BE2C (cell line): ENCODE measurements at regions not wholly inside any gene's neighbourhood (a gene's known extent, or its start where the extent isn't known, plus 50 kb on each side); places are given as distances from the start of the nearest gene placed in this dataset.

ENCODE experiments used
- DNase-seq: peaks from one replicate; pipeline ENCODE4 v3.0.0-alpha.2; 2020
- H3K27me3 ChIP-seq: fragments of 250-450 bp; sonication (Bioruptor Pico); 2 replicates; pipeline ENCODE4 v1.5.1; 2020; ENCODE audit warnings: mild to moderate bottlenecking
- H3K36me3 ChIP-seq: fragments of 250-450 bp; sonication (Bioruptor Pico); 2 replicates; pipeline ENCODE4 v1.5.1; 2020; ENCODE audit warnings: mild to moderate bottlenecking
- H3K4me1 ChIP-seq: fragments of 250-450 bp; sonication (Bioruptor Pico); 2 replicates; pipeline ENCODE4 v1.5.1; 2020
- H3K4me3 ChIP-seq: 2 replicates; pipeline ENCODE4 v1.5.1; 2011; ENCODE audit warnings: low read depth, low read length
- H3K9me3 ChIP-seq: fragments of 250-450 bp; sonication (Bioruptor Pico); 2 replicates; pipeline ENCODE4 v1.5.1; 2020
- TF ChIP-seq, protein P1 (sequence below): IDR thresholded peaks from 2 replicates; pipeline ENCODE4 v1.5.1; 2012; ENCODE audit warnings: mild to moderate bottlenecking, low read depth, low read length

DNA sequence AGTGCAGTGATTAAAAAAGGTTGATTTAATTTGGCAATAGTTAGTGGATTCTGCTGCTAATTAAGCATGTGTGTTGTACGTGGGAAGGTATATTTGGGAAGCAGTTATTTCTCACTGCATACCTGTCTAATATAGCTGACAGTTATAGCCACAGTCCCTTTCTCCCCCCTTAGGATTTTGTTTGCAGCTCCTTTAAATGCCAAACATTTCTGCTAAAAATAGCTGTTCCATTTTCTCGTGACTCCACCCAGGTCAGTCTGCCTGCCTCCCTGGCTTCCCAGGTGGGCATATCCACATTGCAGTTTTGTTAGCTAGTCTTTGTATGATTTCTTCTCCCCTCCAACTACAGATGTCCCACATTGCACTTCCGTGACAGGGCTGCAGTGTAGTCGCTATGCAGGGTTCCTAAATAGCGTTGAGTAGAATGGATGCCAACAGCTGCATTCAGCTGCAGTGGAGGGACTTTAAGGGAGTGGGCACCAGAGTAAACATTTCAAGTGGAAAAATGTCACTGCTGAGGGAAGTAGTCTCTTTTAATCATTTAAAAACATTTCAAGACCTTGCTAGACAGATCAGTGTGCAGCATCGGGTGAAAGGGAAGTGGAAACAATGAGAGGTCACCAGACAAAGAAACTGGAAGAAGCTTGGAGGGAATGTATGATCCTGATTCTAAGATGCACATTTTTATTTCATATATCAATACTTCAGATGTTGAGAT, 326.3 kb downstream of the RAPGEF2 start:
- H3K36me3 ChIP-seq, result no peaks in the 10 kb centered on the region
- no peaks in the 10 kb centered on the region for H3K9me3 ChIP-seq
- no peak for DNase-seq
- H3K4me3 ChIP-seq, result no peak overlapping the region
- H3K4me1 ChIP-seq, result no peaks in the 10 kb centered on the region
- TF ChIP-seq, protein P1, sequence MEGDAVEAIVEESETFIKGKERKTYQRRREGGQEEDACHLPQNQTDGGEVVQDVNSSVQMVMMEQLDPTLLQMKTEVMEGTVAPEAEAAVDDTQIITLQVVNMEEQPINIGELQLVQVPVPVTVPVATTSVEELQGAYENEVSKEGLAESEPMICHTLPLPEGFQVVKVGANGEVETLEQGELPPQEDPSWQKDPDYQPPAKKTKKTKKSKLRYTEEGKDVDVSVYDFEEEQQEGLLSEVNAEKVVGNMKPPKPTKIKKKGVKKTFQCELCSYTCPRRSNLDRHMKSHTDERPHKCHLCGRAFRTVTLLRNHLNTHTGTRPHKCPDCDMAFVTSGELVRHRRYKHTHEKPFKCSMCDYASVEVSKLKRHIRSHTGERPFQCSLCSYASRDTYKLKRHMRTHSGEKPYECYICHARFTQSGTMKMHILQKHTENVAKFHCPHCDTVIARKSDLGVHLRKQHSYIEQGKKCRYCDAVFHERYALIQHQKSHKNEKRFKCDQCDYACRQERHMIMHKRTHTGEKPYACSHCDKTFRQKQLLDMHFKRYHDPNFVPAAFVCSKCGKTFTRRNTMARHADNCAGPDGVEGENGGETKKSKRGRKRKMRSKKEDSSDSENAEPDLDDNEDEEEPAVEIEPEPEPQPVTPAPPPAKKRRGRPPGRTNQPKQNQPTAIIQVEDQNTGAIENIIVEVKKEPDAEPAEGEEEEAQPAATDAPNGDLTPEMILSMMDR, result no peak
- H3K27me3 ChIP-seq, result no peaks in the 10 kb centered on the region

DNA sequence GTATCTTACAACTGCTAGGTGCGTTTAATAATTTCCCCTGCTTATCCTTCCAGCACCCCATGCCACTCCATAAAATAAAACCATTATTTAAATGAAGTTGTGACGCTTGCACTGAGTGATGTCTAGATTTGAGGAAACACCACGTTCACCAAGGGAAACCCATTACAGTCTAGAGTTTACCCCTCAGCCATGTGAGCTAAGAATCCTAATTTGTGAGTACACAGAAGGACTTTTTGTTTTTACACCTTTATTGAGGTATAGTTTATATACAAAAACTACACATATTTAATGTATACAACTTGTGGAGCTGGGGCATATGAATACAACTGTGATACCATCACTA, 326.8 kb downstream of the RAPGEF2 start:
- no peaks in the 10 kb centered on the region for H3K27me3 ChIP-seq

DNA sequence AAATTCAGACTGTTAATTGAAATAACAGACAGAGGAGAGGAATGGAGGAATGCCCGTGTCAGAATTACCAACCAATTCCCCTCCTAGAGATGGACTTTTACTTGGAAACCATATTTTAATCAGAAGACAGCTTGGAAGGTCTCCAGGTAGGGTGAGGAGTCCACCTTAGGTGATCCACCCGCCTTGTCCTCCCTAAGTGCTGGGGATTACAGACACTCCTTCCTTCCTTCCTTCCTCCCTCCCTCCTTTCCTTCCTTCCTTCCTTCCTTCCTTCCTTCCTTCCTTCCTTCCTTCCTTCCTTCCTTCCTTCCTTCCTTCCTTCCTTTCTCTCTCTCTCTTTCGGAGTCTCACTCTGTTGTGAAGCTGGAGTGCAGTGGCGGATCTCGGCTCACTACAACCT, 328.0 kb downstream of the RAPGEF2 start:
- TF ChIP-seq, protein P1, result no peak

More for the DNA sequence above, 326.8 kb downstream of the RAPGEF2 start:
- Histone ChIP-seq H3K4me3 (no peak overlapping the region), H3K36me3 (no peaks in the 10 kb centered on the region), H3K4me1 (no peaks in the 10 kb centered on the region), H3K9me3 (no peaks in the 10 kb centered on the region)
- TF ChIP-seq, protein P1, result no peak
- no peak for DNase-seq

DNA sequence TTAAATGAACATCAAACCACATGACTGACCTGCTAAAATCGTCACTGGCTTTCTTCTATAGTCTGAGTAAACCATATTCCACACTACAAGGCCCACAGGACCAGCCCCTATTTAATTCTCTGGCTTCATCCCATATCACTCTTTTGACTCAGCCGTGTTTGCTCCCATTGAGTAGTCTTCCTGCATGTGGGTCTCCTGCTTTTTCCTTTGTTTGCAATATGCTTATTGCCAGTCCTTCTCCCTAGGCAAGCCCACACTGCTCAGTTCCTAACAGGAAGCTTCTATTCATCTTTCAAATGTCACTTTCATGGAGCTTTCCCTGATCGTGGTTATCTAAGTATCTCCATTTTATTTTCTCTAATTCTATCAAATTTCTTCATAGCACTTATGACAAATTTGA, 329.6 kb downstream of the RAPGEF2 start:
- H3K9me3 ChIP-seq, result no peaks in the 10 kb centered on the region
- TF ChIP-seq, protein P1, result no peak
- no peaks in the 10 kb centered on the region for H3K4me1 ChIP-seq
- no peak for DNase-seq
- H3K36me3 ChIP-seq, result no peaks in the 10 kb centered on the region
- H3K27me3 ChIP-seq, result no peaks in the 10 kb centered on the region
- no peak overlapping the region for H3K4me3 ChIP-seq

More for the DNA sequence above, 328.0 kb downstream of the RAPGEF2 start:
- H3K36me3 ChIP-seq, result no peaks in the 10 kb centered on the region
- no peaks in the 10 kb centered on the region for H3K27me3 ChIP-seq
- no peak for DNase-seq
- no peak overlapping the region for H3K4me3 ChIP-seq
- no peaks in the 10 kb centered on the region for H3K9me3 ChIP-seq
- H3K4me1 ChIP-seq, result no peaks in the 10 kb centered on the region

DNA sequence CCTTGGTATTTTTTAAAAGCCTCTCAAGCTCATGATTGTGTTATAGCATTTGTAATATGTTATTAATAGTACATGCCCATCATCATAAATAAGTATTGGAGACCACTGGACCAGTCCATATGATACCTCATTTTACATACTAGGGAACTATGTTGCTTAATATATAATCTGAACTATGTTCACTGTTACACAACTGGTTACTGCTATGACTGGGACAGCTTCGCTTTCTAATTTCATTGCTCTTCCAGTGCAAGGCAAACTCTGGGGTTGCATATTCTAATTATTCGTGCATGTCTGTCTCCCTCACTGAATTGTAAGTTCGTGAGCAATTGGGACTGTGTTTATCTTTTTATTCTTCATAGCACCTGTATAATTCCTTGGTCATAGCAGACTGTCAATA, 330.5 kb downstream of the RAPGEF2 start:
- no peak for DNase-seq
- H3K4me1 ChIP-seq, result no peaks in the 10 kb centered on the region
- no peaks in the 10 kb centered on the region for H3K36me3 ChIP-seq
- H3K9me3 ChIP-seq, result no peaks in the 10 kb centered on the region
- H3K27me3 ChIP-seq, result no peaks in the 10 kb centered on the region
- TF ChIP-seq, protein P1, result no peak
- H3K4me3 ChIP-seq, result no peak overlapping the region

DNA sequence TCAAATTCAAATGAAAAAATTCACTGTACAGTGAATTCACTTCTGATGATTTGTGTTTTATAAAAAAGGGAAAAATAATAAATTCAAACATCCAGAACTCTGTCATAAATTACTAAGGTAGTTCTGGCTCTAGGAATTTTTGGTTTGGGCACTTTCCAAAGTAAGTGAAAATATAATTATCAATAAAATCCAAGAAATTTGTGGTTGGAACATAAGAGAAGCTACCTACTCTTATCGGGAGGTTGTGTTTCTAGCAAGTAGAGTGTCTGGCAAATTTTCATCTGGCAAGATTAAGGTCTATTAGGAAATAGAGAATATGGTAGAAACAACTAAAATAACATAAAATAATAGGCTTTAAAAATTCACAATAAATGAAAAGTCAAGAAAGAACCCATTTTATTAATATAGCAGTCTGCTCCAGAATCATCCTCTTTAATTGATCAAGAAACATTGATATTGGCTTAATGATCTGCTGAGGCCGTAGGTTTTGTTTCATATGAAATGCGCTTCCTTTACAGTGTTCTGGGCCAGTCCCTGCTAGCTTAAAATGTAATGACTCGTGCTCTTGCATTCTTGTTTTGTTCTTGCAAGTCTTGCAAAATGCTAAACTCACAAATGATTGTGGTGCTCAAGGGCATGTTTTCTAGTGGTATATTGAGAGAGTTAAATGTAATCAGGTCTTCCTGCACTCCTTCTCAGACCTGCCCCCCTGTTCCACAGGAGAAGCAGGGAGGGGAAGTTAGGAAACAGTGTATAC, 331.4 kb downstream of the RAPGEF2 start:
- no peak for DNase-seq
- Histone ChIP-seq H3K4me1 (no peaks in the 10 kb centered on the region), H3K9me3 (no peaks in the 10 kb centered on the region), H3K4me3 (no peak overlapping the region), H3K36me3 (no peaks in the 10 kb centered on the region), H3K27me3 (no peaks in the 10 kb centered on the region)
- TF ChIP-seq, protein P1, result no peak
